Nephron progenitor cell (in vitro differentiated cells): ENCODE measurements at regions not wholly inside any gene's neighbourhood (a gene's known extent, or its start where the extent isn't known, plus 50 kb on each side); places are given as distances from the start of the nearest gene placed in this dataset.

Experiments used
- DNase-seq: peaks from one replicate; pipeline ENCODE4 v3.0.0; 2021
- H3K27ac Mint-ChIP-seq: 2 replicates; pipeline ENCODE4 v1.8.0; 2021; ENCODE audit warnings: mild to moderate bottlenecking, moderate library complexity, mixed read lengths
- H3K27me3 Mint-ChIP-seq: 2 replicates; pipeline ENCODE4 v1.8.0; 2021; ENCODE audit warnings: mild to moderate bottlenecking, low read depth, mixed read lengths; ENCODE audit not compliant: poor library complexity
- H3K36me3 Mint-ChIP-seq: 2 replicates; pipeline ENCODE4 v1.8.0; 2021; ENCODE audit warnings: low read depth, mixed read lengths
- H3K4me1 Mint-ChIP-seq: 2 replicates; pipeline ENCODE4 v1.8.0; 2021; ENCODE audit warnings: mixed read lengths
- H3K4me3 Mint-ChIP-seq: 2 replicates; pipeline ENCODE4 v1.8.0; 2021; ENCODE audit warnings: mild to moderate bottlenecking, moderate library complexity, mixed read lengths
- H3K9me3 Mint-ChIP-seq: 2 replicates; pipeline ENCODE4 v1.8.0; 2021; ENCODE audit warnings: mild to moderate bottlenecking, moderate library complexity, mixed read lengths
- TF ChIP-seq, protein P1 (sequence below): fragments of 200-600 bp; sonication (generic); IDR thresholded peaks from 2 replicates; pipeline ENCODE4 v1.5.0; 2021; ENCODE audit warnings: antibody characterized with exemption

DNA sequence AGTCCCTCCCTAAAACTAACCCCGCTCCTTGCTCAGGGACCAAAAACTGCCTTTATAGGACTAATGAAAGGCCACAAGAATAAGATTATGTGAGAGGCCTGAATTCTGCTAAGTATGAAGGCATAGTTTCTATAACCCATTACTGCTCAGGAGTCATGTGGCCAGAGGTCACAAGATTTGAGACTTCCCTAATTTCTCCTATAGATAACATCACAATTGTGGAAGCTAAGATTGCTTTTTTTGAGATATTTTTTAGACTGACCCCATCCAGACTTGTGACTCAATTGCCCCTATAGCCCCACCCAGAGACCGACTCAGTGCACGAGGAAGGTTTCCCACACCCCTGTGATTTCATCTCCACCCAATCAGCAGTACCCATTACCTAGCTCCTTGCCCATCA is 504.1 kb upstream of the GOT2 start:
- Mint-ChIP-seq H3K36me3 (no peaks in the 10 kb centered on the region), H3K9me3 (no peaks in the 10 kb centered on the region), H3K27me3 (peaks cover 3% of the 10 kb centered on the region), H3K27ac (no peak overlapping the region), H3K4me1 (peaks cover 32% of the 10 kb centered on the region), H3K4me3 (no peak overlapping the region)
- no peak for DNase-seq
- TF ChIP-seq, protein P1, sequence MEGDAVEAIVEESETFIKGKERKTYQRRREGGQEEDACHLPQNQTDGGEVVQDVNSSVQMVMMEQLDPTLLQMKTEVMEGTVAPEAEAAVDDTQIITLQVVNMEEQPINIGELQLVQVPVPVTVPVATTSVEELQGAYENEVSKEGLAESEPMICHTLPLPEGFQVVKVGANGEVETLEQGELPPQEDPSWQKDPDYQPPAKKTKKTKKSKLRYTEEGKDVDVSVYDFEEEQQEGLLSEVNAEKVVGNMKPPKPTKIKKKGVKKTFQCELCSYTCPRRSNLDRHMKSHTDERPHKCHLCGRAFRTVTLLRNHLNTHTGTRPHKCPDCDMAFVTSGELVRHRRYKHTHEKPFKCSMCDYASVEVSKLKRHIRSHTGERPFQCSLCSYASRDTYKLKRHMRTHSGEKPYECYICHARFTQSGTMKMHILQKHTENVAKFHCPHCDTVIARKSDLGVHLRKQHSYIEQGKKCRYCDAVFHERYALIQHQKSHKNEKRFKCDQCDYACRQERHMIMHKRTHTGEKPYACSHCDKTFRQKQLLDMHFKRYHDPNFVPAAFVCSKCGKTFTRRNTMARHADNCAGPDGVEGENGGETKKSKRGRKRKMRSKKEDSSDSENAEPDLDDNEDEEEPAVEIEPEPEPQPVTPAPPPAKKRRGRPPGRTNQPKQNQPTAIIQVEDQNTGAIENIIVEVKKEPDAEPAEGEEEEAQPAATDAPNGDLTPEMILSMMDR: no peak

DNA sequence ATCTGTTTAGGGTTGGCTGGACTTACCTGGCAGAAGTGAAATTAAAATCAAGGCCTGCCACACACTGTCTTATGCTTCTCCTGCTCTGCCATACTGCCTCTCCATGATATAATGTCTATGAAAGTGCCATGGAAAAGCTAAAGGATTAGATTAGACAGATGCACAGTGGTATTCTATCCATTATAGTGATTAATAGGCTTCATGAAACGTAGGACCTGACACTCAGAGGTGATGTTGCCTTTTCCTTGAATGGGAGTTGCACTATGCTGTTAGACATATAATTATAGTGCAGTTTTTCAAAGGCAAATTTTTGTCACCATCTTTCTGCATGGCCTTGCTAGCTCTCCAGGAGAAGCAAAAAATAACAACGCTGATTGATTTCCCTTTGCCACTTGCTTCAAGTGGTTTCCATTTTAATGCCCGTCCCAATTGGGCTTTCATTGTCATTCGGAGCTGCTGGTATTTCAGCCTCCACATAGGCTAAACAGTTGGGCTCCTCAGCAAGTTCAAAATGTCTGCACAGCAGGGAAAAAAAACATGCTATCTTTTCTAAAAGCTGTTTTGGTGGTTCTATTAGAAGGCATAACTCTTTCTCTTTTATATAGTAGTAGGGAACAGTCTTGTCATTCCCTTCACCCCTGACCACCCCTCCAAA is 502.8 kb upstream of the GOT2 start:
- TF ChIP-seq, protein P1: no peak
- DNase-seq: no peak
- Mint-ChIP-seq H3K4me1 (peaks cover 32% of the 10 kb centered on the region), H3K9me3 (peaks cover 11% of the 10 kb centered on the region), H3K36me3 (no peaks in the 10 kb centered on the region), H3K27me3 (peaks cover 3% of the 10 kb centered on the region), H3K27ac (no peak overlapping the region), H3K4me3 (no peak overlapping the region)

DNA sequence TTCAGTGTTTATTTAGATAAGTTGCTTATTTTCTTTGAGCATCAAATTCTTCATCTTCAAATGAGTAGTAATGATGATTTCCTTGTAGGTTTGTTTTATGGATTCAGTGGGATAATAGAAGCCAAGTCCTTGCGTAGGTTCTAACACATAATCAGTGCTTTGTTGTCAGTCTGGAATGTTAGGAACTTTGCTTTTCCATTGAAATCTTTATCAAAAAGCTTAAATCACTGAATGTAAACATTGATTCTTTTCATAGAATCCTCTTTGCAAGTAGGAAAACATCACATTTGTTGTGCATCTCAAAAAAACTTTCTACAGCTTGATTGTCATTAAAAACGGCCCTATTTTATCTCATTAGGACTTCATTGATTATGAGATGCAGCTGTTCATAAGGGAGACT is 490.3 kb upstream of the GOT2 start:
- peaks cover 15% of the 10 kb centered on the region for H3K9me3 Mint-ChIP-seq
- no peak overlapping the region for H3K27ac Mint-ChIP-seq
- no peak for DNase-seq
- no peaks in the 10 kb centered on the region for H3K36me3 Mint-ChIP-seq
- no peaks in the 10 kb centered on the region for H3K4me1 Mint-ChIP-seq
- TF ChIP-seq, protein P1: no peak
- no peaks in the 10 kb centered on the region for H3K27me3 Mint-ChIP-seq
- no peak overlapping the region for H3K4me3 Mint-ChIP-seq

DNA sequence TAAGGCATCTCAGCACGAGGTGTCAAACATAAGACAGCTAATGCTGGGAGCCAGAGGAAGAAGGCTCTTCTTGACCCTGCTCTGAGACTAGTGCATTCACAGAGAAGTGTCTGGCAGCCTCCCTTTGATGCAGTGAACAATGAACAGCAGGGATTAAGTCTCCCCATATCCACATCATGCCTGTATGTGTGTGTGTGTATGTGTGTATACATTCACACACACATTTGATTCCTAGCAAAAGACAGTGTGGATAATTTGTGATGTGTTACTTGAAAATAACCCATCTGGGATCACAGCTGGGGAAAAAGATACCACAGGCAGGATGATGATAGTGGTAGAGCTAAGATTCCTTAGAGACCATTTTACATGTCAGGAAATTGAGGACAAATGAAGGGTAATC is 485.9 kb upstream of the GOT2 start:
- Mint-ChIP-seq H3K9me3 (no peaks in the 10 kb centered on the region), H3K36me3 (no peaks in the 10 kb centered on the region), H3K27ac (no peak overlapping the region), H3K4me1 (no peaks in the 10 kb centered on the region), H3K27me3 (no peaks in the 10 kb centered on the region), H3K4me3 (no peak overlapping the region)
- TF ChIP-seq, protein P1: no peak
- no peak for DNase-seq

DNA sequence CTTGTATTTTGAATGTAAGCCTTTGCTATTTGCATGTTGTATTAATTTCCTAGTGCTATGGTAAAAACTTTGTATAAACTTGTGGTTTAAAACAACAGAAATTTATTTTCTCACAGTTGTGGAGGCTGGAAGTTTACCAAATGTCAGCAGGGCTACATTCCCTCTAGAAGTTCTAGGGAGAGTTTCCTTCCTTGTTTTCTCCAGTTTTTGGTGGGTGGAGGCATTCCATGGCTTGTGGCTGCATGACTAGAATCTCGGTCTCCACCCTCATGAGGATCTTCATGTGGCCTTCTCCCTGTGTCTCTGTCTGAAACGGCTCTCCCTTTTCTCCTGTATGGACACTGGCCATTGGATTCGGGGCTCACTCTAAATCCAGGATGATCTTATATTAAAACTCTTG is 482.2 kb upstream of the GOT2 start:
- TF ChIP-seq, protein P1: no peak
- Mint-ChIP-seq H3K27ac (no peak overlapping the region), H3K9me3 (no peaks in the 10 kb centered on the region), H3K4me3 (no peak overlapping the region), H3K27me3 (peaks cover under 1% of the 10 kb centered on the region), H3K4me1 (peaks cover 6% of the 10 kb centered on the region), H3K36me3 (no peaks in the 10 kb centered on the region)
- DNase-seq: no peak

DNA sequence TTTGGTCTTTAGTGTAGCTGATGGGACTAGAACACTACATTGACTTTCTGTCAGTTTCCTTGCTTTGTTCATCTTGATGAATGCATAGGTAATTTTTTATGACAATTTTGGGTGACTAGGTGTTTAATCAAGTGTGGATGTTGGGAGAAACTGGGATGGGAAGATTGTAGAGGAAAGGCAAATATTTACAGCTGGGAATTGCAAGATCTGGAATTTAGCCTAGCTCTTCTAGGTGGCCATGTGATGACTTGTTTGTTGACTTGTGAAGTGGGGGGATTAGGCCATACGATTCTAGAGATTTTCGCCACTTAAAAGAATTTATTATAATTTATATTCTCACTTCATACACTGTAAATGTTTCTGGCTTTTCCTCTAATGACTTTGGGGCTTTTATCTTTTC is 480.3 kb upstream of the GOT2 start:
- TF ChIP-seq, protein P1: no peak
- Mint-ChIP-seq H3K27ac (no peak overlapping the region), H3K9me3 (no peaks in the 10 kb centered on the region), H3K36me3 (no peaks in the 10 kb centered on the region), H3K4me1 (peaks cover 16% of the 10 kb centered on the region), H3K4me3 (no peak overlapping the region), H3K27me3 (peaks cover 3% of the 10 kb centered on the region)
- no peak for DNase-seq
